GM21447 (cell line): ENCODE measurements at regions not wholly inside any gene's neighbourhood (a gene's known extent, or its start where the extent isn't known, plus 50 kb on each side); places are given as distances from the start of the nearest gene placed in this dataset.
A peak's percentile ranks its signal among the peaks of the same experiment; 100 is the strongest.

Experiments used
- ATAC-seq: cut with Tn5 transposase; IDR thresholded peaks from one replicate; pipeline ENCODE4 v1.9.1; 2021; ENCODE audit not compliant: unreplicated experiment

DNA sequence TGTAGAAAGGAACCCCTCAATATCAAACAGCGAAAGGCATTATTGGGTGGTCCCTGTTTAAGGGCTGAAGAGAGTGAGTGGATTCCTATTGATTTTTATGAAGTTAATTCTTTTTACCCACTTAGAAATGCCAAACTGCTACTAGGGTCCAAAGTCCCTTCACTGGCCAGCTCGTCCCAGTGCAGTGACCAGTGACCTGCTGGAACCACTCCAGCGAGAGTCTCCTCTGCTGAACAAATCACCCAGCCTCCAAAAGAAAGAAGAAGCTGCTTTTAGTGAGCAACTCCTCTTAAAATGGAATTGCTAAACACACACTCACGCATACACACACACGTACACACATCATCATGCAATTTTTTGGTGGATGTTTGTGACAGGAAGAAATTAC is 198.2 kb upstream of the PLEKHG7 start:
- ATAC-seq = no peak

DNA sequence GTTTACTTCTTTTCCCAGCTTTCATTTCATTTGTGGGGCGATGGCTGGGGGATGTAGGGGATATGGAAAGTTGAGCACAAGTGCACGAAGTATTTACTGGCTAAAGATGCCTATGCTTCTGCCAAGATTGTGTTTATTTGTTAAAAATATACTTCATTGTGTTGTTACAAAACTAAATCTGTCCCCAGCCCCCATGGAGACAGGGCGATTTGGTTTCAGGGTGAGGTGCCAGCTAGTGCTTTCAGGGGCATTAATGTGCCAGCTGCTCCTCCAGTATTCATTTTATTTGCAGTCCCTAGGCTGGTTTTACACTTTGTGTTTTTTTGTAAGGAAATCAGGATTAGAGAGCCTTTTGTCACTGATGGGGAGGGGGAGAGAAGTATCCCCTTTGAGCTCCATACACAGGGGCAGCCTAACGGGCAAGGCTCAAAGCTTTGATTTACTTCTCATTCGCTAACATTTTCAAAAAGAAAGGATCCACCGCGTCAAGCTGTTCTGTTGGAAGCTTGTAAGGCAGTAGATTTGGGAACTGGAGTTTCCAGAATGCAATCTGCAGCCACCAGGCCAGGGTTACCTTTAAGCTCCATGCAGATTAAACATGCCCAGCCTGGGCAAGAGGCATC is 198.7 kb upstream of the PLEKHG7 start:
- ATAC-seq = no peak

- ATAC-seq = peak; percentile 44
Measured at GRCh38 chr12:92503029-92503931, 199.5 kb upstream of the PLEKHG7 start.

DNA sequence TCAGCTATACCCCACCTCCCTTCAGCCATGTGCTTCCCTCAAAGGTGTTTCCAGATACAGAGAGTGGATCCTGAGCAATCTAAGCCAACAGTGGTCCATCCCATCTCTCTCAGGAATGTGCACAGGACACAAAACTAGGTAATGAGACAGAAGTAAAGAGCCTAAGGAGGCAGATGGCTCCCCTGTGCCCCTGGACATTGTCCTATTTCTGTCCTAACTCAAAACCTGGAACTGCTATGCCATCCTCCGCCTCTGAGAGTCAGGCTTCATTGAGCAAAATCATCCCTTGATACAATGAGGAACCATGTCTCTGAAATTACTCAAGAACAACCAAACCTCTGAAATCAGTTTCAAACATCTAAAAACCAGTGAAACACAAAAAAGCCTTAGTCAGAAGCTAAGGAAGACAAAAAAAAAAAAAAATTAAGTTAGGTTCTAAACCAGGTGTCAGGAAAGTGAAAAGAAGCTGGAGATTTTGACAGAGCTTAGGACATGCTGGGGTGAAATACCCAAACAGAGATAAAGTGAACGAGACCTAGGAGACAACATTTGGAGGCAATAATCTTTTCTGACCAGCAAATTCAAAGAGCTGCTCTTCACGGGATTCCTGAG is 200.3 kb upstream of the PLEKHG7 start:
- ATAC-seq = peak; percentile 55

DNA sequence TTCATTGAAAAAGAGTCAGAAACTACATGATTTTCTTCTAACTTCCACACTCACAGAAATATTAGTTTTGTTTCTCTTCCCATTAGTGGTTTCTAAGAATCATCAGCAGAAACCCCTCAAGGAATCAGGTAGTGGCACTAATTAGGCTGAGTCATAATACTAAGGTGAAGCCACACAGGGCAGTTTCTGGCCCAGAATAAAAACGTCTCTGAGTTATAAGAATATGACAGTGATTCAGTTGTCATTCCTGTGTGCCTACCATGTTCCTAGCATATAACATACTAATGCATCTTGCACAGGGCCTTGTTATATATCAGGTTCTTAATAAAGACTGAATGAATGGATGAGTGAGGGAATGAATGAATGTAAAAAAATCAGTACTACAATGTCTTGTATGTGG is 206.0 kb upstream of the PLEKHG7 start:
- ATAC-seq = peak; percentile 63

DNA sequence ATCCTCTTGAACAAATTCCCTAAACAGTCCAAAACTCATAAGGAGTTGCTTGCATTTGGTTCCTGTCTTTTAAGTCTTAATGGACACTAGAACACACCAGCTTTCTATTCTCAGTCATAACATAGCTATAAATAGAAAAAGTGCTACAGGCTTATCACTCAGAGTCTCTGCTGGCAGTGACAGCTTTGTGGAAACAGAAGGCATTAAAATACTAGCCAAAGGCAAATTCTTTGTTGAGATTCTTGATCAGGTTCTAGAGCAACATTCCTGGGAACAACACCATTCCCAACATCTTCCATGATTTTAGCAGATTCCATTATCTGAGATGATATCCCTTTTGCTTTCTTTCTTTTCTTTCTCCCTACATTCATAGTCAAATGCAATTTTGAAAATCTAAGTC is 207.7 kb upstream of the PLEKHG7 start:
- no peak for ATAC-seq

DNA sequence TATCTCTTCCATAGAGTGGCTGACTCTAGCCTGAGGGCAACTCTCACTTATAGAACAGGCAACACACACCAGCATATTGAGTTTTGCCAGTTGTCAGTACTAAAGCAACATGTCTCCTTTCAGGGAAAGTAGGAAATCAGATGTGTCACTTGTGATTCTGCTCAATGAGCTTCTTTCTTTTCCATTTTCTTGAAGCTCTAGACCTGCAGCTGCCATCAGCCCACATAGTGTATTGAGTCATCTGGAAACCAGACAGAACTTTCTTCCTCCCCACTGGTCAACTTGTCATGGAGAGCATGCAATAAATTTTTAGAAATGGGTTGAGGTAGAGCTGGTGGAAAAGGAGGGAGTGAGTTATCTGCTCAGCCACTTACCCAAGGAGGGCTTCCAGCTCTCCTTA is 209.0 kb upstream of the PLEKHG7 start:
- ATAC-seq = peak; percentile 53

DNA sequence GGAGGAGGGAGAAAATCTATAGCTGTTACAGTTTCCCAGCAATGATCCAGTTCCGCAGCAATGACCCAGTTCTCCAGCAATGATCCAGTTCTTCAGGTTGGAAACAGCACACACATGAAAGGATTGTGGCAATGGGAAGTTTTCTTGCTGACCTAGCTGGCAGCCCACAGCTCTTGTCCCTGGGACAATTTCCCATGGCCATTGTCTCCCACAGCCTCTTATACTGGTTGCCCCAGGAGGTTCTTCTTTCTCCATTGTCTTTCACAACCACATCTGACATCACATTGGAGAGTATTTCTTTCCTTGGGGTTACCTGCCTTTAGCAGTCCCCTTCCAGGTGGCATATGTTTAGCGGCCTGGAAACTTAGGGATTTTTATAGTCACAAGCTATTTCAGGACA is 209.8 kb upstream of the PLEKHG7 start:
- ATAC-seq = no peak

DNA sequence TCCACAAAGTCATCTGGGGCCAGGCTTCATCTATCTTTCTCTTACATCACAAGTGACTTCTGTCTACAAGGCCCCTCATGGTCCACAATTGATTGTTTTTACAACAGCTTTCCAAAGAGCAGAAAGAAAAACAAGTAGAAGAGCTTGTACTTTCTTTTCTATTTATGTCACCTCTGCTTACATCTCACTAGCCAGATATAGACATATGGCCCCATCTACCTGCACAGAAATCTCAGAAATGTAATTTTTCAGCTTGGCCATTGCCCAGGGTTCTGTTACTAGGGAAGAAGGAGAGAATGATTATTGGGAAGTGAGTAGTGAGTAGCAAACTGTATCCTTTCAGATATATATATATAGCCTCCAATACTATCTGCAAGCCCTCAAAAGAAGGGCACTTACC is 210.5 kb upstream of the PLEKHG7 start:
- no peak for ATAC-seq

- no peak for ATAC-seq
Measured at GRCh38 chr12:92489781-92490180, 213.0 kb upstream of the PLEKHG7 start.

DNA sequence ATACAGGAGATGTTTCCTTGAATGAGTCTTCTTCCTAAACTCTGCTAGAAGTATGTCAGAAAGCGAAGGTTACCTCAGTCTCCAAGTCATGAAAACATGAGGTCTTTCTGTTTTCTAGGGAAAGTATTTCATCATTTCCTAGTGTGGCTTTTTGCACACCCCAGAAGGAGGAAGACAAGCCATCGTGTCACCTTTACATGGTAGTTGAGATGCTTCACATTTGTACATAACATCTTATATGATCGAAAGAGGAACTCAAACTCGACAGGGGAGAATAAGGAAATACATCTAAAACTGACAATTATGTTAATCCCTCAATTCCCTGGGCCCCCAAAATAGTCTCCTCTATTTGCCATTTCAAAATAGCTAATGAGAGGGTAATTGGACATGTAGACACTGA is 214.1 kb upstream of the PLEKHG7 start:
- ATAC-seq = no peak

GRCh38 chr12:92487138-92487485 is 215.7 kb upstream of the PLEKHG7 start:
- no peak for ATAC-seq

- ATAC-seq = no peak
Measured at GRCh38 chr12:92486443-92487137, 216.2 kb upstream of the PLEKHG7 start.

DNA sequence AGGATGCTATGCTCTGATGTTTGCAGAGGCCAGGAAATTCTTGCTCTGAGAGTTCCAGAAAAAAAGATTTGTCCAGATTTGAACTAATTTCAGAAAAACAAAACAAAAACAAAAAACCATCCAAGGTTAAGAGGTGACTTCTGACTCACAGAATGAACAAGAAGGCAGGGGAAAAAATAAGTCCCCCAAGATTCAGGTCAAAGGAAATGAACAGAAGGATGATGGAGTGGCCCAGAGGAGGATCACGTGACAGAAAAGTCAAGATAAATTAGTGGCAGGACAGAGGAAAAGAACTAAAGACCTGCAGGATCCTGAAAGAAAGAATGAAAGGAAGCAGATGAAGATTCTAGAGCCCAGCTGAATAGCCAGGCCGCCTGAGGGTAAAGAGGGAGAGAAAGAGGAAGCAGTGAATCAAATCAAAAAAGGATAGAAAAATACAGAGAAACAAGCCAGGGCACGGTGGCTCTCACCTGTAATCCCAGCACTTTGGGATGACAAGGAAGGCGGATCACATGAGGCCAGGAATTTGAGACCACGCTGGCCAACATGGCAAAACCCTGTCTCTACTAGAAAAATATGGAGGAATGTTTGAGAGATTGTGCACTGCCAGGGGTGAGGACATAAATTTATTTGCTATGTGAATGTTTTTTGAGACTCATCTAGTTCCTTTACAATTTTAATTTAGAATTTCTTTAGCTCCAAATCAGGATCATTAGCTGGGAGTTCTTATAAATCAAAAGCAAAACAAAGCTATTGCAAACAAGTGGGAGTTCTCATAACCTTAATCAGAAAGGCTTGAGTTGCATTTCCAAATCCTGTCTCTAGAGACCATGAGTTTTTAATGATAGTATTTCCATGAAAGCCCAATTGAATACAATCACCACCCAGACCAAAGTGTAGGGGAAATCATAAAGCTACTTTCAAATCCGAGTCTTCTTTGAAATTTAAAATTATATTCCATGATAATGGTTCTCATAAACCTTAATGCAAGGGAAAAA is 217.1 kb upstream of the PLEKHG7 start:
- ATAC-seq = no peak

DNA sequence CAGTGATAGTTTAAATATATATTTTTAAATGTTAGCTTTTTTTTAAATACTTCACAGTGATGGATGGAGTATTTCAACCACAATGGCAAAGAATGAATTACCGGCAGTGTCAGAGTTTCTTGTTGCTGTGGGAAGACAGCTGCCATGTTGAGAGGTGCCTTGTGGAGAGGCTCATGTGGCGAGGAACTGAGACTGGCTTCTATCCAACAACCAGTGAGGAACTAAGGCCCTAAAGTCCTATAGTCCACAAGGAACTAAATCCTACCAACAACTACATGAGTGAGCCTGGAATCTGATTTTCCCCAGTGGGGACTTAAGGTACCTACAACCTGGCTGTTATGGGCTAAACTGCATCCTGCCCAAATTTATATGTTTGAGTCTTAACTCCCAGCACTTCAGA is 220.2 kb upstream of the PLEKHG7 start:
- no peak for ATAC-seq

DNA sequence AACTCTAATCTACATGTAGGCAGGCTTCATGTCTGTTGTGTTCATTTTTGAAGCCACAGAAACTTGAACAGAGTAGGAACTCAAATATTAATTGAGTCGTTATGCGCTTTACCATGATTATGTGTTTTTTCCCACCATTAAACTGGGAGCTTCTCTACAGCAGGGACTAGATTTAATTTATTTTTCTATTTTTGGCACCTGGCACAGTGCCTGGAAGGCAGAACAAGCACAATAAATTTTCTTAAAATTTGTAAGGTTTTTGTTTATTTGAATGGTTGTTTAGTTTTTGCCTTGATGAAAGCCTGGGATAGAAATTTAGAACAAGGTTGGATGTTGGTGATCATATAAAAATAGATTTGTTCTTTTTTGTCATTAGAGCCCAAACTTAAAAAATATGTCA is 221.7 kb upstream of the PLEKHG7 start:
- no peak for ATAC-seq

GRCh38 chr12:92478692-92479091 is 224.1 kb upstream of the PLEKHG7 start:
- no peak for ATAC-seq

DNA sequence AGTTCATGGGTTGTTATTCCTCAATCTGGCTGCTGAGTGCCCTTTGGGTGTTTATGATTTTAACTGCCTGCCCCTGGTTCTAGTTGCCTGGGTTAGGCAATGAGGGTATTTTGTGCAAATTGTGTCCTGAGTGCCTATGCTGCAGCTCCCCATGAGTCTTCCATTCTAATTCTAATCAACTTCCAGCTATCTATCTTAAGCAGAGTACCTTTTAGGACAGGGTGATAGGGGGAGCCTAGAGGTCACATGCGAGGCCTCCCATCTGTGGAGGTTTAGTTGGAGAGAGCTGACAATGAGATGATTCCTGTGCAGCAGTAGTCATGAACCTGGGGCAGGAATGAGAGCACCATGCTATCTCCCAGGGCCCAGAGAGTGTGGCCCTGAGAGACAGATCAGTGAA is 225.9 kb upstream of the PLEKHG7 start:
- ATAC-seq = no peak

- no peak for ATAC-seq
Measured at GRCh38 chr12:92473564-92473963, 229.2 kb upstream of the PLEKHG7 start.

DNA sequence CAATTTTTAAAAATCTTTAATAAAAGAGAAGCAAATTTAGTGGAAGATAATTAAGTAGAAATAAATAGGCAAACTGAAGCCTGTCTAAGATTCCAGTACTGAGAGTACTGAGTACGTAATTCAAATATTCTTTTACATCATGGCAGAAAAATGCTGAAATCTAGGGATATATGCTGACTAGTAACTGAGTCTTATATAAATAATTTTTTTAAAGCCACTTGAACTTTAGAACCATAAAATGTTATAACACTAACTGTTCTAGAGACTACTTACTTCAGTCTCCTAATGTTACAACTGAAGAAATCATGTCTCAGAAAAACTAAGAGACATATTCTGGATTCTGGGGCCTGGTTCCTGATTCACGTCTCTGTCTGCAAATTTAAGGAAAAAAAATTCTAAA is 230.6 kb upstream of the PLEKHG7 start:
- no peak for ATAC-seq
